Stimulated activated CD4-positive, alpha-beta T cell treated with anti-CD3 and anti-CD28 coated beads, Interleukin-2, amount 100 ng/mL, for 48 hours (primary cell): ENCODE measurements at regions not wholly inside any gene's neighbourhood (a gene's known extent, or its start where the extent isn't known, plus 50 kb on each side); places are given as distances from the start of the nearest gene placed in this dataset.
"Not testable (repeated sequence)": the region's sequence is repeated elsewhere in the genome, so short reads cannot be mapped to it uniquely, and the experiment has no call there.

Experiments
- DNase-seq, 2 donors: peaks; one replicate each; pipeline ENCODE4 v3.0.0-alpha.2; 2020

GRCh38 chr17:26936645-26937044 is 357.3 kb upstream of the WSB1 start:
- DNase-seq, result not testable (repeated sequence)

DNA sequence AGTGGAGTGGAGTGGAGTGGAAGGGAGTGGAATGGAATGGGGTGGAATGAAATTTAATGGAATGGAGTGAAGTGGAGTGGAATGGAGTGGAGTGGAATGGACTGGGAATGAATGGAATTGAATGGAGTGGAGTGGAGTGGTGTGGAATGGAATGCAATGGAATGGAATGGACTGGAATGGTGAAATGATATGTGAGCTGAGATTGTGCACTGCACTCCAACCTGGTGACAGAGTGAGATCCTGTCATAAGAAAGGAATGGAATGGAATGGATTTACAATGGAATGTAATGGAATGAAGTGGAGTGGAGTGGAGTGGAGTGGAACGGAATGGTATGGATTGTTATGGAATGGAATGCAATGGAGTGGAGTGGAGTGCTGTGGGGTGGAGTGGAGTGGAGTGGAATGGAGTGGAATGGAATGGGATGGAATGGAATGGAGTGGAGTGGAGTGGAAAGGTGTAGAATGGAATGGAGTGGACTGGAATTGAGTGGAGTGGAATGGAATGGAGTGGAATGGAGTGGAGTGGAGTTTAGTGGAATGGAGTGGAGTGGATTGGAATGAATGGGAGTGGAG is 356.1 kb upstream of the WSB1 start:
- not testable (repeated sequence) for DNase-seq

- not testable (repeated sequence) for DNase-seq
Measured at GRCh38 chr17:26939755-26940154, 354.2 kb upstream of the WSB1 start.

GRCh38 chr17:26940587-26940986 is 353.3 kb upstream of the WSB1 start:
- DNase-seq, result not testable (repeated sequence)

- DNase-seq, result no peak
Measured at GRCh38 chr17:26962255-26963162, 331.4 kb upstream of the WSB1 start.

- DNase-seq, result no peak
Measured at GRCh38 chr17:26963163-26963503, 330.8 kb upstream of the WSB1 start.

DNA sequence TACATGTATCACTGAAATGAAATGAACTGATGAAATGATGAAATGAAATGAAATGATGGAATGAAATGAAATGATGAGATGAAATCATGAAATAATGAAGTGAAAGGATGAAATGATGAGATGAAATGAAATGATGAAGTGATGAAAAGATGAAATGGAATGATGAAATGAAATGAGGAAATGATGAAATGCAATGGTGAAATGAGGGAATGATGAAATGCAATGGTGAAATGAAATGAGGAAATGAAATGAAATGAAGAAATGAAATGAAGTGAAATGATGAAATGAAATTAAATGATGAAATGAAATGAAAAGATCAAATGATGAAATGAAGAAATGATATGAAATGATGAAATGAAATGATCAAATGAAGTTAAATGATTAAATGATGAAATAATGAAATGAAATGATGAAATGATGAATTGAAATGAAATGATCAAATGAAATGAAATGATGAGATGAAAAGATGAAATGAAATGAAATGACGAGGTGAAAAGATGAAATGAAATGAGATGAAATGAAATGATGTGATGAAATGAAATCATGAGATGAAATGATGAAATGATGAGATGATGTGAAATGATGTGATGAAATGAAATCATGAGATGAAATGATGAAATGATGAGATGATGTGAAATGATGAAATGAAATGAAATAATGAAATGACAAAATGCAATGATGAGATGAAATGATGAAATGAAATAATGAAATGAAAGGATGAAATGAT is 327.9 kb upstream of the WSB1 start:
- not testable (repeated sequence) for DNase-seq

DNA sequence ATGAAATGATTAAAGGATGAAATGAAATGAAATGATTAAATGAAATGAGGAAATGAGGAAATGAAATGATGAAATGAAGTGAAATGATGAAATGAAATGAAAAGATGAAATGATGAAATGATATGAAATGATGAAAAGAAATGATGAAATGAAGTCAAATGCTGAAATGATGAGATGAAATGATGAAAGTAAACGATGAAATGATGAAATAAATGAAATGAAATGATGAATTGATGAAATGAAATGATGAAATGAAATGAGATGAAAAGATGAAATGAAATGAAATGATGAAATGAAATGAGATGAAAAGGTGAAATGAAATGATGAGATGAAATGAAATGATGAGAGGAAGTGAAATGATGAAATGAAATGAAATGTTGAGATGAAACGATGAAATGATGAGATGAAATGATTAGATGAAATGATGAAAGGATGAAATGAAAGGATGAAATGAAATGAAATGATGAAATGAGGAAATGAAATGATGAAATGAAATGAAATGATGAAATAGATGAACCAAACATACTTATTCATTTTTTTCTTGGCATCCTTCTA is 327.2 kb upstream of the WSB1 start:
- DNase-seq, result not testable (repeated sequence)

- DNase-seq, result not testable (repeated sequence)
Measured at GRCh38 chr17:26981845-26982425, 312.0 kb upstream of the WSB1 start.

DNA sequence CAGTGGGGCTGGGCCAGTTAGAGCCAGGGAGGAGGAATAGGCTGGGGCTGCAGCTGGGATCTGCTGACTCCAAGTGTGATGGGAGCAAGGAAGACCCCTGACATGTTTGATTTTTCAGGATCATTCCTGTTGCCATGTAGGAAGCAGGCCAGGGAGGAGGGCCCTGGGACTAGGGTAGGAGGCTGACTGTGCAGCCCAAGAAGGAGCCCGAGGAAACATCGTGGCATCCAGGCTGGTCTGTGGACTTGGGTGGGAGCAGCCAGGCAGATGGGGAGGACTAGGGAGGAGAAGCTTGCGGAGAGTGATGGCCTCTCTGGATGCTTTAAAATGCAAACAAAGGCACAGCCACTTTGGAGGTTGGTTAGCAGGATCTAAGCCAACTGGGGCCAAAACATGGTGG is 311.4 kb upstream of the WSB1 start:
- DNase-seq, result not testable (repeated sequence)

- not testable (repeated sequence) for DNase-seq
Measured at GRCh38 chr17:26987851-26988250, 306.1 kb upstream of the WSB1 start.

GRCh38 chr17:26994648-26995047 is 299.3 kb upstream of the WSB1 start:
- DNase-seq, result not testable (repeated sequence)

GRCh38 chr17:26996146-26996916 is 297.6 kb upstream of the WSB1 start:
- not testable (repeated sequence) for DNase-seq

GRCh38 chr17:27007734-27008531 is 286.0 kb upstream of the WSB1 start:
- not testable (repeated sequence) for DNase-seq

GRCh38 chr17:27009087-27009486 is 284.8 kb upstream of the WSB1 start:
- DNase-seq, result no peak

GRCh38 chr17:27010138-27010537 is 283.8 kb upstream of the WSB1 start:
- not testable (repeated sequence) for DNase-seq

GRCh38 chr17:27030552-27030951 is 263.4 kb upstream of the WSB1 start:
- not testable (repeated sequence) for DNase-seq

DNA sequence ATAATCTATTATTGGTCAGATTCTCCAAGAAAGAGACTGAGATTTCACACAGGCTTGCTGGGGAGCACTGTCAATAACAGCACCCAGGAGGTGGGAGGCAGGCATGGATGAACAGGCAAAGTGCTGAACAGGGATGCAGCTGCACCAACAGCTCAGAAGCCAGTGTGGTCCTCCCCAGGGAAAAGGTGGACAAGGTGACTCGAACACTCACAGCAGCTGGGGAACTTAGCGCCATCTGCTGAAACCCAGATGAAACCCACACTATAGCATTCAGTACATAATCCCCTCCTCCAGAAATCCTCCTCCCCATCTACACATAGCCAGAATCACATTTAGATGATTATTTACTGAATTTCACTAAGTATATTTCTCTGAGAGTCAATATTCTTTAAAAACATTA is 255.2 kb upstream of the WSB1 start:
- DNase-seq, result no peak

GRCh38 chr17:27045039-27045438 is 248.9 kb upstream of the WSB1 start:
- not testable (repeated sequence) for DNase-seq

- DNase-seq, result no peak
Measured at GRCh38 chr17:27049104-27049784, 244.7 kb upstream of the WSB1 start.

- DNase-seq, result no peak
Measured at GRCh38 chr17:27065588-27065987, 228.3 kb upstream of the WSB1 start.
